Colonic mucosa (tissue), 4 donors: ENCODE measurements at regions not wholly inside any gene's neighbourhood (a gene's known extent, or its start where the extent isn't known, plus 50 kb on each side); places are given as distances from the start of the nearest gene placed in this dataset.

Source experiments
- DNase-seq: peaks from one replicate; pipeline ENCODE4 v3.0.0-alpha.2; 2020
- H3K27ac ChIP-seq: fragments of 200-600 bp; one replicate; pipeline ENCODE4 v1.8.0; 2021
- H3K27me3 ChIP-seq: fragments of 200-600 bp; one replicate; pipeline ENCODE4 v1.8.0; 2021
- H3K36me3 ChIP-seq: fragments of 200-600 bp; one replicate; pipeline ENCODE4 v1.8.0; 2021
- H3K4me1 ChIP-seq: fragments of 200-600 bp; one replicate; pipeline ENCODE4 v1.8.0; 2021; ENCODE audit warnings: mild to moderate bottlenecking
- H3K4me3 ChIP-seq: fragments of 200-600 bp; one replicate; pipeline ENCODE4 v1.8.0; 2021
- H3K9ac ChIP-seq, 2 donors: one replicate each; pipeline ENCODE4 v1.7.0; 2013; ENCODE audit warnings: control low read depth in 2 of 2, low read depth in 2 of 2, low read length in 2 of 2
- H3K9me3 ChIP-seq: fragments of 200-600 bp; one replicate; pipeline ENCODE4 v1.8.0; 2021
- CTCF ChIP-seq: fragments of 200-600 bp; IDR thresholded peaks from one replicate; pipeline ENCODE4 v1.8.0; 2022; ENCODE audit warnings: antibody characterized with exemption, mild to moderate bottlenecking
- intact Hi-C: fragments of 100-400 bp; cut with DNase I; formaldehyde crosslinking; loops from one replicate; pipeline ENCODE4 v1.14.1; 2022
- donor health status: healthy.
- donor health status: DM: no; HTN: no; CAD: no.
- donor health status: DM: no; HTN: no; CAD: no.

GRCh38 chr10:60521974-60522405 lies 132.3 kb upstream of the ANK3 start:
- intact Hi-C loops, result no loop called here
- H3K27ac ChIP-seq, result no peak overlapping the region
- H3K9ac ChIP-seq, result no peak overlapping the region
- no peaks in the 10 kb centered on the region for H3K9me3 ChIP-seq
- no peaks in the 10 kb centered on the region for H3K27me3 ChIP-seq
- TF ChIP-seq CTCF, result no peak
- H3K36me3 ChIP-seq, result no peaks in the 10 kb centered on the region
- no peak overlapping the region for H3K4me3 ChIP-seq
- no peak for DNase-seq
- no peaks in the 10 kb centered on the region for H3K4me1 ChIP-seq

DNA sequence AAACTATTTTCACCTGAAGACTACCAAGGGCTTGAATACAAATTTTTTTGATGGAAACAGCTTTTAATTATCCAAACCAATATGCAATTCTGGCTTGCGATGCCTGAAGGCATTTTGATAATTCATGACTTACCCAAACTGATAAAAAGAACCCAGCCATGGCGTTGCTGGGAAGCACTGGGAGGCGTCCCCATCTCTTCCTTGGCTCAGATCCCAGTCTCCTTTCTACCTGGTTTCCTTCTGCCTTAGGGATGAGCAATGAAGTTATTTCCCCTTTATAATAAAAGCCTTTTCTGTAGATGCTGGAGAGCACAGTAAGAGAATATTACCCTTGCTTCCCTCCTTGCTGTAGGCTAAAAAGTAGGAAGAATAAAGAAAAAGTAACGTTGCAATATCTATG lies 129.1 kb upstream of the ANK3 start:
- TF ChIP-seq CTCF, result no peak
- no peaks in the 10 kb centered on the region for H3K4me1 ChIP-seq
- intact Hi-C loops, result no loop called here
- H3K27ac ChIP-seq, result no peak overlapping the region
- H3K4me3 ChIP-seq, result no peak overlapping the region
- H3K36me3 ChIP-seq, result no peaks in the 10 kb centered on the region
- no peak for DNase-seq
- H3K9me3 ChIP-seq, result no peaks in the 10 kb centered on the region
- H3K27me3 ChIP-seq, result no peaks in the 10 kb centered on the region
- H3K9ac ChIP-seq, result no peak overlapping the region

DNA sequence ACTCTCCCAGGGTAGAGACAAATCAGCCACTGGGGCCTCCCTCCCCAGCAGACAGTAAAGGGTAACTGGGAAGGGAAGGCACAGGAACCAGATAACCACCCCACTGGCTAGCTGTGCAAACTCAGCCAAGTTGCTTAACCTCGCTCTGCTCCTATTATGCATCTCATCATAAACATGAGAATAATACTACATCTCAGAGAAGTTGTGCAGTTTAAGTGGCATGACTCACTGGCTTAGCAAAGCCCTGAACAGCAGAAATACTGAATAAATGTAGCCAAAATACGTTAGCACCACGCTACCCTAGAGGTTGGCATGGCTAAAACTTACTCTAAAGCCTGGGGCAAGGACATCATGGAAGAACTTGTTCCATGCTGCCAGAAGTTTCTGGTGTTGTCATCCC lies 128.1 kb upstream of the ANK3 start:
- DNase-seq, result no peak
- Histone ChIP-seq H3K4me3 (no peak overlapping the region), H3K27me3 (no peaks in the 10 kb centered on the region), H3K36me3 (no peaks in the 10 kb centered on the region), H3K27ac (no peak overlapping the region), H3K9ac (no peak overlapping the region), H3K9me3 (no peaks in the 10 kb centered on the region), H3K4me1 (no peaks in the 10 kb centered on the region)
- intact Hi-C loops, result no loop called here
- TF ChIP-seq CTCF, result no peak

DNA sequence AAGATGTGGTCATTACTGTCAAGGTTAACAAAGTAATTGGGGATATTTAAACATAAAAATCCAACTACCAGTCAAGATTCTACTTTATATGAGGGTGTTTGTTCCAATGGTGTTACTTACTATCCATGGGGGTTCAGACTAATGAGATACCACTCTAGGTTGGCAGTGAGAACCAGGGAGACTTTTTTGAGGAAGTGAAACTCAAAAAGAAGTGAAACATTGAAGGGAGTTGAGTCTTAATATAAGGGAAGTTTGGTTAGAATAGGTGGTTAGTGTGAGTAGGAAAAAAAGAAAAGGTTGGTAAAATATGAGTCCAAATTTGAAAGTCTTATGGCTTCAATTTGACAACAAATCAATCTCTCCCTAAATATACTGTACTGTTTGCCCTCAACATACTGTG lies 123.6 kb upstream of the ANK3 start:
- Histone ChIP-seq H3K4me3 (no peak overlapping the region), H3K9me3 (no peaks in the 10 kb centered on the region), H3K4me1 (no peaks in the 10 kb centered on the region), H3K27me3 (no peaks in the 10 kb centered on the region), H3K36me3 (no peaks in the 10 kb centered on the region), H3K27ac (no peak overlapping the region), H3K9ac (no peak overlapping the region)
- no peak for TF ChIP-seq CTCF
- intact Hi-C loops, result no loop called here
- no peak for DNase-seq

DNA sequence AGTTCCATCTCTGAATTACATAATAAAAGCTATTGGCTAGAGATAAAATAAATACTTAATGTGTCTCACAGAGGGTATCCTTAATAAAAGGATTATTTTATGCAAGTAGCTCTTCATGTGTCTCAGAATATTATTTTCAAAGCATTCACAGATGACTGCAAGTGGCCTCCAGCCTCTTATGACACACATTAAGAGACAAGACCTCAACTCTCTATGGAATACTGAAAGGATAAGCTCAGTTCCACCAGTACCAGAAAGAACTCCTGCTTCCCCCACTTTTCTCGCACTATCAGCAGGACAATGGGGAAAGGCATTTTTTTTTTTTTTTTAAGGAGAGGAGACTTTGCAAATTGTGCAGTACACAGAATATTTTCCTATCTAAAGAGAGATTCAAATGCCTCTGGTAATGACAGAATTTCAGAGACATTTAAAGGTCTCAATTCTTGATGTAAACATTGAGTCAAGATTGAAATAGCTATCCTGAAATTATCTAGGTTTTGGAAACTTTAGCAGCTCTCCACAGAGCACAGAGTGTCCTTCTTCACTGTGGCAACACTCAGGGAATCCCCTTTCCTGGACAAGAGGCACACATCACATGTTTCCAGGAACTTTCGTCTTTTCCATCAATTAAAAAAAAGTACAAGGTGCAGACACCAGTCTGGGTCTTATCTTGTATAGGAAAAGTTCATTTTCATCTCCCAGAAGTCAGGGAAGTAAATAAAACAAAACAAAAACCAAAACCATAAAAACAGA lies 122.0 kb upstream of the ANK3 start:
- TF ChIP-seq CTCF, result no peak
- DNase-seq, result no peak
- Histone ChIP-seq H3K4me3 (no peak overlapping the region), H3K4me1 (no peaks in the 10 kb centered on the region), H3K27ac (no peak overlapping the region), H3K36me3 (no peaks in the 10 kb centered on the region), H3K9me3 (no peaks in the 10 kb centered on the region), H3K27me3 (no peaks in the 10 kb centered on the region), H3K9ac (no peak overlapping the region)
- intact Hi-C loops, result no loop called here
